IMR-90 (cell line): ENCODE measurements at regions not wholly inside any gene's neighbourhood (a gene's known extent, or its start where the extent isn't known, plus 50 kb on each side); places are given as distances from the start of the nearest gene placed in this dataset.

Source experiments
- ATAC-seq: fragments of 200-7000 bp; cut with Tn5 transposase; 2 replicates; pipeline ENCODE4 v1.9.1; 2020; ENCODE audit warnings: low read depth, mild to moderate bottlenecking, moderate library complexity
- BruUV-seq: library from RNA; stranded (reverse); fragments of 400-500 nt; replicated peaks from 2 replicates; lab custom pipeline; 2021; lab: Mats Ljungman, UMichigan
- CTCF ChIA-PET: fragments of 300-600 bp; formaldehyde crosslinking; extraction: SDS; loops from one replicate; lab custom pipeline; 2021; ENCODE audit warnings: antibody characterized with exemption; lab: Yijun Ruan, JAX
- POLR2A ChIA-PET: fragments of 300-600 bp; sonication (Branson Sonifier 250); formaldehyde crosslinking; loops from one replicate; lab custom pipeline; 2022; ENCODE audit warnings: antibody characterized with exemption; ENCODE audit not compliant: unreplicated experiment; lab: Charles Lee
- DNase-seq: peaks from one replicate; pipeline ENCODE4 v3.0.0; 2013
- H2AFZ ChIP-seq: replicated peaks from 2 replicates; pipeline ENCODE3; 2013; ENCODE audit warnings: low read length, mild to moderate bottlenecking; ENCODE audit not compliant: poor library complexity
- H2AK5ac ChIP-seq: 2 replicates; pipeline ENCODE4 v1.6.1; 2013; ENCODE audit warnings: low read depth, low read length, inconsistent platforms
- H2AK9ac ChIP-seq: replicated peaks from 2 replicates; pipeline ENCODE3; 2013; ENCODE audit warnings: mild to moderate bottlenecking, low read depth, low read length, moderate library complexity; ENCODE audit not compliant: poor library complexity
- H2BK120ac ChIP-seq: 2 replicates; pipeline ENCODE4 v1.6.1; 2013; ENCODE audit warnings: low read depth, low read length, inconsistent platforms
- H2BK15ac ChIP-seq: 3 replicates; pipeline ENCODE4 v1.6.1; 2013; ENCODE audit warnings: low read depth, low read length, inconsistent platforms
- H2BK20ac ChIP-seq: 2 replicates; pipeline ENCODE4 v1.6.1; 2013; ENCODE audit warnings: low read depth, mild to moderate bottlenecking, inconsistent platforms, low read length, moderate library complexity
- H2BK5ac ChIP-seq: 2 replicates; pipeline ENCODE4 v1.6.1; 2013; ENCODE audit warnings: mild to moderate bottlenecking, low read depth, low read length, inconsistent platforms; ENCODE audit not compliant: poor library complexity, severe bottlenecking
- H3K14ac ChIP-seq: replicated peaks from 2 replicates; pipeline ENCODE4 v1.6.1; 2013; ENCODE audit warnings: low read depth, low read length, inconsistent platforms
- H3K18ac ChIP-seq: 2 replicates; pipeline ENCODE4 v1.6.1; 2013; ENCODE audit warnings: low read depth, low read length, control low read depth
- H3K23ac ChIP-seq: 2 replicates; pipeline ENCODE4 v1.6.1; 2013; ENCODE audit warnings: low read depth, low read length, inconsistent platforms
- H3K27ac ChIP-seq: 2 replicates; pipeline ENCODE4 v1.5.1; 2013; ENCODE audit warnings: mild to moderate bottlenecking, control low read depth, low read length; ENCODE audit not compliant: insufficient read depth
- H3K27me3 ChIP-seq: 2 replicates; pipeline ENCODE4 v1.6.1; 2013; ENCODE audit warnings: low read length; ENCODE audit not compliant: control insufficient read depth, insufficient read depth
- H3K36me3 ChIP-seq: 2 replicates; pipeline ENCODE4 v1.6.1; 2013; ENCODE audit warnings: low read length, mixed read lengths; ENCODE audit not compliant: control insufficient read depth, insufficient read depth
- H3K4ac ChIP-seq: 2 replicates; pipeline ENCODE4 v1.6.1; 2013; ENCODE audit warnings: low read depth, low read length, inconsistent platforms
- H3K4me1 ChIP-seq: 2 replicates; pipeline ENCODE4 v1.6.1; 2013; ENCODE audit warnings: low read length, mixed read lengths; ENCODE audit not compliant: control insufficient read depth, insufficient read depth
- H3K4me2 ChIP-seq: 2 replicates; pipeline ENCODE4 v1.6.1; 2013; ENCODE audit warnings: low read depth, mild to moderate bottlenecking, control low read depth, low read length, moderate library complexity
- H3K4me3 ChIP-seq: 2 replicates; pipeline ENCODE4 v1.5.1; 2013; ENCODE audit warnings: low read depth, mild to moderate bottlenecking, control low read depth, low read length, moderate library complexity; ENCODE audit not compliant: insufficient read depth
- H3K56ac ChIP-seq: 2 replicates; pipeline ENCODE4 v1.6.1; 2013; ENCODE audit warnings: low read length, inconsistent platforms; ENCODE audit not compliant: insufficient read depth; ENCODE audit errors: extremely low read depth
- H3K79me1 ChIP-seq, 2 experiments: 2 replicates each; pipeline ENCODE4 v1.6.1; 2013; ENCODE audit warnings: low read length in 2 of 2, inconsistent platforms in 1 of 2, low read depth in 1 of 2
- H3K9ac ChIP-seq: 2 replicates; pipeline ENCODE4 v1.6.1; 2013; ENCODE audit warnings: low read depth, low read length, control low read depth
- H3K9me1 ChIP-seq: 2 replicates; pipeline ENCODE4 v1.6.1; 2013; ENCODE audit warnings: low read length, inconsistent platforms; ENCODE audit not compliant: insufficient read depth
- H3K9me3 ChIP-seq: 2 replicates; pipeline ENCODE4 v1.6.1; 2013; ENCODE audit warnings: low read length; ENCODE audit not compliant: control insufficient read depth, insufficient read depth
- H4K20me1 ChIP-seq: 2 replicates; pipeline ENCODE4 v1.6.1; 2013; ENCODE audit warnings: low read length, inconsistent platforms; ENCODE audit not compliant: insufficient read depth
- H4K5ac ChIP-seq: 2 replicates; pipeline ENCODE4 v1.6.1; 2013; ENCODE audit warnings: mild to moderate bottlenecking, low read depth, low read length, control low read depth
- H4K8ac ChIP-seq, 2 experiments: 2 replicates each; pipeline ENCODE4 v1.6.1; 2013; ENCODE audit warnings: low read depth in 2 of 2, low read length in 2 of 2, control low read depth in 1 of 2, inconsistent platforms in 1 of 2
- H4K91ac ChIP-seq: 2 replicates; pipeline ENCODE4 v1.6.1; 2013; ENCODE audit warnings: low read depth, low read length, inconsistent platforms; ENCODE audit not compliant: insufficient read depth
- BHLHE40 ChIP-seq: fragments of 150-350 bp; IDR thresholded peaks from 2 replicates; pipeline ENCODE4 v1.6.1; 2016; ENCODE audit warnings: mild to moderate bottlenecking, low read depth, low read length
- CEBPB ChIP-seq: IDR thresholded peaks from 2 replicates; pipeline ENCODE4 v1.6.1; 2012; ENCODE audit warnings: low read depth, low read length, improper control_type of control experiment
- CHD1 ChIP-seq: IDR thresholded peaks from 2 replicates; pipeline ENCODE4 v1.6.1; 2012; ENCODE audit warnings: low read depth, low read length, improper control_type of control experiment
- CTCF ChIP-seq: conservative IDR thresholded peaks from 2 replicates; pipeline ENCODE4 v1.5.1; 2012; ENCODE audit warnings: mild to moderate bottlenecking, low read depth, low read length, improper control_type of control experiment
- ELK1 ChIP-seq: fragments of 150-350 bp; IDR thresholded peaks from 2 replicates; pipeline ENCODE4 v1.6.1; 2016; ENCODE audit warnings: low read depth, mild to moderate bottlenecking, low read length, moderate library complexity, borderline replicate concordance
- FOS ChIP-seq: fragments of 150-350 bp; IDR thresholded peaks from 2 replicates; pipeline ENCODE4 v1.6.1; 2016; ENCODE audit warnings: low read depth, low read length
- MAFK ChIP-seq: IDR thresholded peaks from 2 replicates; pipeline ENCODE4 v1.6.1; 2012; ENCODE audit warnings: low read depth, low read length, improper control_type of control experiment
- MAZ ChIP-seq: IDR thresholded peaks from 2 replicates; pipeline ENCODE4 v1.6.1; 2012; ENCODE audit warnings: low read depth, mild to moderate bottlenecking, low read length, improper control_type of control experiment, moderate library complexity, borderline replicate concordance
- MXI1 ChIP-seq: IDR thresholded peaks from 2 replicates; pipeline ENCODE4 v1.6.1; 2012; ENCODE audit warnings: low read depth, mild to moderate bottlenecking, low read length, moderate library complexity, borderline replicate concordance
- NFE2L2 ChIP-seq: fragments of 150-350 bp; IDR thresholded peaks from 2 replicates; pipeline ENCODE4 v1.6.1; 2016; ENCODE audit warnings: low read depth, mild to moderate bottlenecking, low read length
- POLR2A ChIP-seq: IDR thresholded peaks from 2 replicates; pipeline ENCODE4 v1.6.1; 2012; ENCODE audit warnings: mild to moderate bottlenecking, low read depth, low read length
- RAD21 ChIP-seq: IDR thresholded peaks from 2 replicates; pipeline ENCODE4 v1.6.1; 2012; ENCODE audit warnings: low read length, improper control_type of control experiment
- RCOR1 ChIP-seq: IDR thresholded peaks from 2 replicates; pipeline ENCODE4 v1.6.1; 2012; ENCODE audit warnings: mild to moderate bottlenecking, low read length, improper control_type of control experiment; ENCODE audit not compliant: insufficient replicate concordance
- RFX5 ChIP-seq: IDR thresholded peaks from 2 replicates; pipeline ENCODE4 v1.8.0; 2012; ENCODE audit warnings: low read depth, mild to moderate bottlenecking, low read length, moderate library complexity
- SMC3 ChIP-seq: fragments of 150-350 bp; IDR thresholded peaks from 2 replicates; pipeline ENCODE4 v1.6.1; 2016; ENCODE audit warnings: low read depth, mild to moderate bottlenecking, antibody characterized with exemption, low read length, moderate library complexity
- USF2 ChIP-seq: fragments of 150-350 bp; IDR thresholded peaks from 2 replicates; pipeline ENCODE4 v1.6.1; 2017; ENCODE audit warnings: mild to moderate bottlenecking, antibody characterized with exemption, low read length, low read depth
- WGBS, 2 experiments: methylation state at CpG; one replicate each; pipeline versions ENCODE4 v1.1.5 to v1.1.7; 2013; ENCODE audit warnings: missing lambda C conversion rate in 2 of 2; ENCODE audit not compliant: insufficient read length in 1 of 2; ENCODE audit errors: extremely low coverage in 2 of 2; 5-methylcytosine and 5-hydroxymethylcytosine counted together
- dilution Hi-C: fragments of 300-500 bp; cut with HindIII; formaldehyde crosslinking; loops from one replicate; pipeline ENCODE4 v1.14.3; 2018; ENCODE audit warnings: low sequenced_read_pairs; ENCODE audit not compliant: unreplicated experiment
- in situ Hi-C: fragments of 300-500 bp; cut with MboI; formaldehyde crosslinking; loops from 3 replicates; pipeline ENCODE4 v1.14.3; 2019; ENCODE audit warnings: low sequenced_read_pairs, inconsistent platforms, mixed read lengths
- intact Hi-C: fragments of 100-400 bp; cut with micrococcal nuclease; formaldehyde crosslinking; loops from 2 replicates; pipeline ENCODE4 v1.10.0; 2022

- Histone ChIP-seq H3K23ac (no peak overlapping the region), H2AK5ac (no peak overlapping the region), H3K56ac (no peak overlapping the region), H4K5ac (no peak overlapping the region), H3K18ac (no peak overlapping the region), H2BK15ac (no peak overlapping the region), H3K9ac (no peak overlapping the region), H2AK9ac (no peak overlapping the region), H3K4me1 (no peaks in the 10 kb centered on the region), H3K27ac (no peak overlapping the region), H3K79me1 (no peaks in the 10 kb centered on the region), H4K91ac (no peak overlapping the region), H4K20me1 (no peaks in the 10 kb centered on the region), H3K4me2 (no peak overlapping the region), H3K14ac (no peak overlapping the region), H2AFZ (no peak overlapping the region), H2BK5ac (no peak overlapping the region), H3K4ac (no peak overlapping the region), H3K36me3 (no peaks in the 10 kb centered on the region), H3K9me1 (no peaks in the 10 kb centered on the region), H3K4me3 (no peak overlapping the region), H2BK120ac (no peak overlapping the region), H3K9me3 (no peaks in the 10 kb centered on the region), H4K8ac (no peak overlapping the region), H2BK20ac (no peak overlapping the region), H3K27me3 (no peaks in the 10 kb centered on the region)
- ChIA-PET CTCF (no interaction called here), POLR2A (no interaction called here)
- WGBS, 2 experiments: no CpG with 5 or more reads among the region's 3 CpGs
- TF ChIP-seq RFX5 (no peak), MAFK (no peak), POLR2A (no peak), SMC3 (no peak), CEBPB (no peak), MXI1 (no peak), FOS (no peak), NFE2L2 (no peak), ELK1 (no peak), BHLHE40 (no peak), CTCF (no peak), USF2 (no peak), RCOR1 (no peak), RAD21 (no peak), CHD1 (no peak), MAZ (no peak)
- ATAC-seq: no peak
- intact Hi-C loops: no loop called here
- BruUV-seq: no TSS peak
- no peak for DNase-seq
- dilution Hi-C loops: no loop called here
- in situ Hi-C loops: no loop called here
Measured at GRCh38 chr6:92281571-92282076, 1137.7 kb downstream of the EPHA7 start.
